Kidney (tissue), 13 donors: ENCODE measurements at regions not wholly inside any gene's neighbourhood (a gene's known extent, or its start where the extent isn't known, plus 50 kb on each side); places are given as distances from the start of the nearest gene placed in this dataset.
"Not testable (repeated sequence)": the region's sequence is repeated elsewhere in the genome, so short reads cannot be mapped to it uniquely, and the experiment has no call there.

Source experiments
- DNase-seq, 5 donors: peaks; one replicate each; pipeline ENCODE4 v3.0.0-alpha.2; 2013 to 2020
- FAIRE-seq: peaks from 2 replicates; lab custom pipeline; 2012; peaks lifted over from hg19 to GRCh38; lab: Jason Lieb, UNC
- H3K27ac ChIP-seq, 2 donors: one replicate each; pipeline ENCODE4 v1.7.0; 2013; ENCODE audit warnings: low read depth in 2 of 2, low read length in 2 of 2, inconsistent platforms in 1 of 2
- H3K27me3 ChIP-seq: one replicate; pipeline ENCODE4 v1.7.1; 2013; ENCODE audit warnings: low read length, inconsistent platforms; ENCODE audit not compliant: control insufficient read depth, insufficient read depth
- H3K36me3 ChIP-seq, 3 donors: one replicate each; pipeline versions ENCODE4 v1.7.0 to v1.7.1; 2013; ENCODE audit warnings: low read length in 3 of 3, control low read depth in 1 of 3, inconsistent platforms in 1 of 3; ENCODE audit not compliant: insufficient read depth in 3 of 3, control insufficient read depth in 2 of 3
- H3K4me1 ChIP-seq, 3 donors: one replicate each; pipeline versions ENCODE4 v1.7.0 to v1.7.1; 2013; ENCODE audit warnings: low read length in 3 of 3, inconsistent platforms in 1 of 3, low read depth in 1 of 3; ENCODE audit not compliant: control insufficient read depth in 2 of 3, insufficient read depth in 2 of 3
- H3K4me3 ChIP-seq, 3 donors: one replicate each; pipeline versions ENCODE4 v1.7.0 to v1.8.1; 2013; ENCODE audit warnings: low read length in 3 of 3, control low read depth in 1 of 3, inconsistent platforms in 1 of 3
- H3K9ac ChIP-seq, 3 donors: one replicate each; pipeline versions ENCODE4 v1.7.0 to v1.7.1; 2013; ENCODE audit warnings: low read length in 3 of 3, control low read depth in 1 of 3, inconsistent platforms in 1 of 3
- H3K9me3 ChIP-seq, 3 donors: one replicate each; pipeline versions ENCODE4 v1.7.0 to v1.7.1; 2013; ENCODE audit warnings: low read length in 3 of 3, control low read depth in 1 of 3, inconsistent platforms in 1 of 3; ENCODE audit not compliant: control insufficient read depth in 2 of 3, insufficient read depth in 1 of 3
- CTCF ChIP-seq: IDR thresholded peaks from 3 replicates; pipeline ENCODE4 v1.5.1; 2012; ENCODE audit warnings: mild to moderate bottlenecking, moderate library complexity, borderline replicate concordance; ENCODE audit not compliant: insufficient read depth; ENCODE audit errors: extremely low read depth
- intact Hi-C: fragments of 100-400 bp; cut with DNase I; formaldehyde crosslinking; loops from one replicate; pipeline ENCODE4 v1.11.1; 2022
- donor health status: control.
- donor health status: control.
- donor health status: control.
- donor health status: control.
- donor health status: control.
- donor health status: DM: yes; HTN: yes; CAD: no.
- donor health status: Normal renal cell carcinoma (clear cell type).

GRCh38 chr19:24032651-24033050 is 54.3 kb upstream of the ZNF254 start:
- peak overlapping the region in 2 of 3 donors; percentile 63 to 97 for H3K4me3 ChIP-seq
- H3K27ac ChIP-seq: peak overlapping the region in 1 of 2 donors; percentile 36
- H3K36me3 ChIP-seq: peaks cover 0 to 6% (median 0%) of the 10 kb centered on the region in 3 donors
- peaks cover 0 to 2% (median 0%) of the 10 kb centered on the region in 3 donors for H3K4me1 ChIP-seq
- H3K9me3 ChIP-seq: no peaks in the 10 kb centered on the region
- peak in 1 of 5 donors; percentile 58 for DNase-seq
- intact Hi-C loops: no loop called here
- TF ChIP-seq CTCF: no peak
- FAIRE-seq: no peak
- no peaks in the 10 kb centered on the region for H3K27me3 ChIP-seq
- no peak overlapping the region for H3K9ac ChIP-seq

GRCh38 chr19:24033301-24033962 is 53.6 kb upstream of the ZNF254 start:
- Histone ChIP-seq H3K9ac (peak overlapping the region; percentile 86 to 99 (median 87)), H3K27me3 (no peaks in the 10 kb centered on the region), H3K4me3 (peak overlapping the region; percentile 91 to 97 (median 96)), H3K27ac (peak overlapping the region; percentile 97 to 98), H3K9me3 (no peaks in the 10 kb centered on the region), H3K36me3 (peaks cover 0 to 6% (median 0%) of the 10 kb centered on the region in 3 donors), H3K4me1 (peaks cover 0 to 2% (median 0%) of the 10 kb centered on the region in 3 donors)
- intact Hi-C loops: no loop called here
- DNase-seq (peak; percentile 95 to 98 (median 96)), FAIRE-seq (no peak)
- no peak for TF ChIP-seq CTCF

GRCh38 chr19:24033963-24034342 is 53.0 kb upstream of the ZNF254 start:
- H3K36me3 ChIP-seq: peaks cover 0 to 11% (median 0%) of the 10 kb centered on the region in 3 donors
- H3K9ac ChIP-seq: peak overlapping the region; percentile 86 to 99 (median 87)
- no peaks in the 10 kb centered on the region for H3K27me3 ChIP-seq
- DNase-seq: peak; percentile 67 to 86 (median 76)
- FAIRE-seq: no peak
- H3K4me3 ChIP-seq: peak overlapping the region; percentile 91 to 97 (median 96)
- peaks cover 0 to 5% (median 4%) of the 10 kb centered on the region in 3 donors for H3K4me1 ChIP-seq
- no peaks in the 10 kb centered on the region for H3K9me3 ChIP-seq
- TF ChIP-seq CTCF: no peak
- peak overlapping the region; percentile 97 to 98 for H3K27ac ChIP-seq
- intact Hi-C loops: no loop called here

GRCh38 chr19:24035261-24035880 is 51.6 kb upstream of the ZNF254 start:
- H3K9ac ChIP-seq, H3K9me3 ChIP-seq, DNase-seq, FAIRE-seq, H3K4me1 ChIP-seq, H3K27me3 ChIP-seq, H3K27ac ChIP-seq, intact Hi-C loops: not testable (repeated sequence)
- Histone ChIP-seq H3K4me3 (peak overlapping the region; percentile 91 to 97 (median 96)), H3K36me3 (peaks cover 0 to 13% (median 0%) of the 10 kb centered on the region in 3 donors)
